Motor neuron (in vitro differentiated cells): ENCODE measurements at regions not wholly inside any gene's neighbourhood (a gene's known extent, or its start where the extent isn't known, plus 50 kb on each side); places are given as distances from the start of the nearest gene placed in this dataset.

Source experiments
- ATAC-seq, 8 experiments: fragments of 200-7000 bp; cut with Tn5 transposase; replicated peaks in 6 of 8; 2 replicates each; pipeline ENCODE4 v1.8.0; 2021; ENCODE audit warnings: mild to moderate bottlenecking in 8 of 8, moderate library complexity in 8 of 8
- H3K27ac ChIP-seq, 2 donors: fragments of 250-450 bp; sonication (Bioruptor Pico); 2 replicates each; pipeline ENCODE4 v1.9.0; 2021; ENCODE audit warnings: antibody characterized with exemption in 2 of 2, mild to moderate bottlenecking in 2 of 2, moderate library complexity in 1 of 2
- H3K4me1 ChIP-seq, 2 donors: fragments of 250-450 bp; sonication (Bioruptor Pico); replicated peaks in 1 of 2; 2 replicates each; pipeline ENCODE4 v1.6.1; 2021; ENCODE audit warnings: antibody characterized with exemption in 2 of 2, mild to moderate bottlenecking in 2 of 2, moderate library complexity in 1 of 2
- H3K4me3 ChIP-seq, 5 donors: fragments of 250-450 bp; sonication (Bioruptor Pico); 2 replicates each; pipeline ENCODE4 v1.9.0; 2021; ENCODE audit warnings: antibody characterized with exemption in 5 of 5, mild to moderate bottlenecking in 5 of 5, moderate library complexity in 4 of 5
- WGBS, 10 experiments: fragments of 450-650 bp; shearing (Covaris generic); methylation state at CpG; one replicate each; pipeline ENCODE4 v1.0.0; 2022; 5-methylcytosine and 5-hydroxymethylcytosine counted together
- in situ Hi-C, 9 experiments: fragments of 400-800 bp; cut with MboI; loops; one replicate each; pipeline ENCODE4 v1.15.0; 2021; ENCODE audit warnings: low sequenced_read_pairs in 9 of 9, low pct_unique_long_range_greater_than_20kb in 2 of 9; ENCODE audit not compliant: unreplicated experiment in 9 of 9

- no peak overlapping the region for H3K27ac ChIP-seq
- peaks cover 6 to 16% of the 10 kb centered on the region in 2 donors for H3K4me1 ChIP-seq
- no peak overlapping the region for H3K4me3 ChIP-seq
- peak in 6 of 8 experiments; percentile 24 to 65 (median 42) for ATAC-seq
- in situ Hi-C loops: no loop called here
These were observed 547.3 kb upstream of the PLXNA2 start for GRCh38 chr1:208791456-208791855.

- no peak overlapping the region for H3K4me3 ChIP-seq
- peaks cover 2 to 9% of the 10 kb centered on the region in 2 donors for H3K4me1 ChIP-seq
- WGBS, 10 experiments: 7 to 100% (median 81%) methylated on average over 1 to 2 of the region's 2 CpGs; no CpG with 5 or more reads in 3 of the 10 experiments
- ATAC-seq: no peak
- in situ Hi-C loops: no loop called here
- no peak overlapping the region for H3K27ac ChIP-seq
These were observed 549.7 kb upstream of the PLXNA2 start for GRCh38 chr1:208793861-208794345.

GRCh38 chr1:208799186-208799585, 555.0 kb upstream of the PLXNA2 start:
- H3K4me3 ChIP-seq: no peak overlapping the region
- in situ Hi-C loops: no loop called here
- ATAC-seq: no peak
- WGBS, 10 experiments: 0 to 100% (median 100%) methylated on average over 1 of the region's 1 CpG; no CpG with 5 or more reads in 2 of the 10 experiments
- H3K27ac ChIP-seq: no peak overlapping the region
- peaks cover 2 to 10% of the 10 kb centered on the region in 2 donors for H3K4me1 ChIP-seq

- Histone ChIP-seq H3K4me3 (no peak overlapping the region), H3K27ac (no peak overlapping the region), H3K4me1 (peaks cover 2 to 10% of the 10 kb centered on the region in 2 donors)
- WGBS, 10 experiments: 4 to 87% (median 79%) methylated on average over 1 to 9 of the region's 9 CpGs
- ATAC-seq: peak in 2 of 8 experiments; percentile 39 to 54
- in situ Hi-C loops: no loop called here
These were observed 559.0 kb upstream of the PLXNA2 start for GRCh38 chr1:208803011-208803811.

GRCh38 chr1:208807446-208808127, 563.4 kb upstream of the PLXNA2 start:
- H3K27ac ChIP-seq: no peak overlapping the region
- peak in 1 of 8 experiments; percentile 42 for ATAC-seq
- WGBS, 10 experiments: 18 to 100% (median 94%) methylated on average over 1 to 4 of the region's 4 CpGs
- in situ Hi-C loops: no loop called here
- peaks cover 2 to 10% of the 10 kb centered on the region in 2 donors for H3K4me1 ChIP-seq
- H3K4me3 ChIP-seq: no peak overlapping the region

- no peak overlapping the region for H3K4me3 ChIP-seq
- WGBS, 10 experiments: 67 to 100% (median 100%) methylated on average over 1 of the region's 1 CpG; no CpG with 5 or more reads in 2 of the 10 experiments
- in situ Hi-C loops: no loop called here
- H3K27ac ChIP-seq: no peak overlapping the region
- peaks cover 2 to 5% of the 10 kb centered on the region in 2 donors for H3K4me1 ChIP-seq
- ATAC-seq: no peak
These were observed 564.1 kb upstream of the PLXNA2 start for GRCh38 chr1:208808301-208808700.

- 13 to 100% (median 86%) methylated on average over 1 to 3 of the region's 3 CpGs; no CpG with 5 or more reads in 2 of the 10 experiments for WGBS, 10 experiments
- Histone ChIP-seq H3K27ac (no peak overlapping the region), H3K4me3 (no peak overlapping the region), H3K4me1 (no peaks in the 10 kb centered on the region)
- in situ Hi-C loops: no loop called here
- no peak for ATAC-seq
These were observed 565.7 kb upstream of the PLXNA2 start for GRCh38 chr1:208809876-208810275.

- in situ Hi-C loops: no loop called here
- Histone ChIP-seq H3K4me1 (peaks cover 0 to 24% of the 10 kb centered on the region in 2 donors), H3K27ac (no peak overlapping the region), H3K4me3 (no peak overlapping the region)
- WGBS, 10 experiments: 21 to 94% (median 82%) methylated on average over 1 to 8 of the region's 8 CpGs; no CpG with 5 or more reads in 2 of the 10 experiments
- ATAC-seq: peak in 1 of 8 experiments; percentile 64
These were observed 574.7 kb upstream of the PLXNA2 start for GRCh38 chr1:208818770-208819445.

GRCh38 chr1:208820580-208821212, 576.5 kb upstream of the PLXNA2 start:
- 0 to 100% (median 50%) methylated on average over 1 to 2 of the region's 2 CpGs for WGBS, 10 experiments
- Histone ChIP-seq H3K27ac (no peak overlapping the region), H3K4me1 (peaks cover 0 to 30% of the 10 kb centered on the region in 2 donors), H3K4me3 (no peak overlapping the region)
- in situ Hi-C loops: no loop called here
- ATAC-seq: peak in 1 of 8 experiments; percentile 23

- Histone ChIP-seq H3K4me1 (peaks cover 0 to 23% of the 10 kb centered on the region in 2 donors), H3K27ac (no peak overlapping the region), H3K4me3 (no peak overlapping the region)
- in situ Hi-C loops: no loop called here
- no peak for ATAC-seq
- 30 to 100% (median 92%) methylated on average over 2 to 7 of the region's 7 CpGs; no CpG with 5 or more reads in 3 of the 10 experiments for WGBS, 10 experiments
These were observed 577.8 kb upstream of the PLXNA2 start for GRCh38 chr1:208821939-208822338.

- in situ Hi-C loops: no loop called here
- ATAC-seq: no peak
- 0 to 100% (median 78%) methylated on average over 1 to 2 of the region's 2 CpGs for WGBS, 10 experiments
- no peak overlapping the region for H3K4me3 ChIP-seq
- peaks cover 3 to 19% of the 10 kb centered on the region in 2 donors for H3K4me1 ChIP-seq
- H3K27ac ChIP-seq: no peak overlapping the region
These were observed 581.1 kb upstream of the PLXNA2 start for GRCh38 chr1:208825300-208825699.

GRCh38 chr1:208829595-208829994, 585.4 kb upstream of the PLXNA2 start:
- peaks cover 24 to 29% of the 10 kb centered on the region in 2 donors for H3K4me1 ChIP-seq
- ATAC-seq: peak in 1 of 8 experiments; percentile 56
- in situ Hi-C loops: no loop called here
- no peak overlapping the region for H3K4me3 ChIP-seq
- WGBS, 10 experiments: 0 to 100% (median 84%) methylated on average over 1 to 5 of the region's 5 CpGs
- H3K27ac ChIP-seq: no peak overlapping the region
